HG03064 (cell line): ENCODE measurements at regions not wholly inside any gene's neighbourhood (a gene's known extent, or its start where the extent isn't known, plus 50 kb on each side); places are given as distances from the start of the nearest gene placed in this dataset.
"Not testable (repeated sequence)": the region's sequence is repeated elsewhere in the genome, so short reads cannot be mapped to it uniquely, and the experiment has no call there.

Experiments used
- ATAC-seq: cut with Tn5 transposase; IDR thresholded peaks from one replicate; pipeline ENCODE4 v1.9.1; 2021; ENCODE audit warnings: low read depth; ENCODE audit not compliant: unreplicated experiment

DNA sequence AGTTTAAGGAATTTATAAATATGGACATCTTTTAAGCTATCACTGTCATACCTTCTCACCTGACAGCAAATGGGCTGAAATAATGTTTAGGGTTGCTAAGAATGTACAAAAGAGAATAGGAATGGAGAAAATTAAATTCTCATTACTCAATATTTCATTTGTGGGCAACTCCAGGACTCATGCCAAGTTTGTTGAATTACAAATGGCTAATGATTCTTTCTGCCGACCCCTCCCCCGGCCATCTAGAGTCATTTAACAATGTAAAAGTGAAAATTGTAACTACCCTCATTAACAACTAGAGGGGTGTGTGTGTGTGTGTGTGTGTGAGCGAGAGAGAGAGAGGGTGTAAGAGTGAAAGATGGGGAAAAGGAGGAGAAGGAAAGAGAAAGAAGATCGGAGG is 708.5 kb upstream of the FAM98A start:
- ATAC-seq = no peak

DNA sequence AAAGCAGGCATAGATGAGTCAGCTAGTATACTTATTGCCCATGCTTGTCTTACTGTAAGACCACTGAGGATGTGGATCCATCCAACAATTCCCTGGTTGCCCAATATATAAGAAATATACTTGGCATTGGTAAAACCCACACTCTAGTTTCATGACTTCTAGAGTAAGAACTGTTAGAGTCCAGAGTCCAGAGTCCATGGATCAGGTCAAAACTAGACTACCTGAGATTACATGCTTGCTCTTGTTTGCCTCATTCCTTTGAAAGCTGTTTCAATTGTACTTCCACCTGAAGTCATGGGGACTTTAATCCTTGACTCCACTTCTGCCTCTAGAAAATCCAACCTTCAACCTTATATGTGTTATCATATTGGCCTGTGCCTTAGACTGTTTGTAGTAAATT is 707.6 kb upstream of the FAM98A start:
- ATAC-seq = no peak

DNA sequence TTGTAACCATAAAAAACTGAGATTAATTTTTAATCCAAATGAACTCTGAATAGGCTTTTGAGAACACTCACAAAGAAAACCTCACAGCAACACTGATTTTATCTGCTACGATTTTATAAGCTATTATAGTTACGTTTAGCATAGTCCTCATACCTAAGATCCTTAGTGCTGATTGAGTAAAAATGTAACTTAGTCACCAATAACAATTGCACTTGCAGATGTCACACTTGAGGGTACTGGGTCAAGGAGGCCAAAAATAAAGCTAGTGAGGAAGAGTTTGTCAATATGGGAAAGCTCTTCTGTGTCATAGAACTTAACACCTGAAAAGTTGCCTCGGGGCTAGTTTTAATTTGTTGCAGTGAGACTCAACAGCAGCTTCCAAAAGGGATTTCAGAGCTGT is 706.5 kb upstream of the FAM98A start:
- no peak for ATAC-seq

DNA sequence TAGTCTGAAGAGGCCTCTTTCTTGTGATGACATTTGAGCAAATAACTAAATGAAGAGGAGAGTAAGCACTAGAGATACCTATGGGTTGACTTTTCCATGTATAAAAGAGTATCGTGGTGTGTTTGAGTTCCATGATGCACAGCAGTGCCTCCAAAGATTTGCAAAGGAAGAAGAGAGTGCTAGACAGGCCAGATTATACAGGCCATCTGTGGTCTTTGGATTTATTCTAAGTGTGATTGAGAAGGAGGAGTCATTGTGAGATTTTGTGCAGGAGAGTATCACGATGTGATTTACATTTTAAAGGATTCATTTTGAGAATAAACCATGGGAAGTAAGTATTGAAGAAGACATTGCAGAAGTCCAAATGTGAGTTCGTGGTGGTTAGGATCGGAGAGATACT is 695.9 kb upstream of the FAM98A start:
- no peak for ATAC-seq

DNA sequence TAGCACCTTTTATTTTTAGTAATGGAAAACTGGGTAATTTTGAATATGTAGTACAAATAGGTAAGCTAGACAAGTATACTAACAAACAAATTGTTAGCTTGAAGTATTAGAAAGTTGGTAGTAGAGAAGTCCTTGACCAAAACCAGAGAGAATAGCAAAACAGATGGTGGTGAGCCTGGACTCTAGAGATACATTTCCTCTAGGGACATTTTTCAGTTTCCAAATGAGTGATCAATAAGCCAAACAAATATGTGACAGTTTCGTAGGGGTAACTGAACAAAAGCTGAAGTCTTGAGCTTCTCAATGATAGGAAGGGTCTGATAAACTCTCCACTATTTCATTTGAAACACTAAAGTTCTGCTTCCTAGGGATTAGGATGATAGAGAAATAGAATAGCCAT is 692.0 kb upstream of the FAM98A start:
- ATAC-seq = no peak

DNA sequence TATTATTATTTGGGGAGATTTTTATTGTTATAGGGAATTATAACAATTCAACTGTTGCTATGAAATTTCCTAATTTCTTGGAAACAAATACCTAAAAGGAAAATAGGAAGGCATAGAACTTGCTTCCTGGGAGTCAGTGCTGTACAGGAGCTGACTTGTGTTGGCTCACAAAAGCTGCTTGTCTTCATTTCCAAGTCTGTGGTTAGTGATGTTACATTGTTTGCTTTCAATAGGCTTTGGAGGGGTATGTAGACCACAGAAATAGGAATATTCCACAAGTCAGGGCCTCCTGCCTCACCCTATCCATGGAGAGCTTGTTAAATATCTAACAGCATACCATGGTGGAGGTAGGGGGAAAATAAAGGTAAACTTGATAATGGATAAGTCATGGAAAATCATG is 688.9 kb upstream of the FAM98A start:
- ATAC-seq = no peak

DNA sequence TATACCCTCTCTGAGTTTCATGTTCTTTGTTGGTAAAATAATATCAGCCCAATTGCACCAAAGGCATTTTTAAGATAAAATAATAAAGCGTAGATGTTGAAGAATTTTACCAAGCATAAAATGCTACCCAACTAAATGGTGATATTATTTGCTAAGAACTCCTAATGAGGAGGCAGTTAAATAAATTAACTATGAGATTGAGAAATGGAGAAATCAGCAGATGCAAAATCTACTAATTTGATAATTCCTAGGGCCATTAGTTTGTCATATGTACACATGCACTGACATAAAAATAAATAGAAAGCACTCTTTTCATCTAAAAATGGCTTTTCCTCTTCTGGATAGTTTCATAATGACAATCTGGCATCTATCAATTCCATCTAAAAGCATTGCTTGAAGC is 681.5 kb upstream of the FAM98A start:
- no peak for ATAC-seq

DNA sequence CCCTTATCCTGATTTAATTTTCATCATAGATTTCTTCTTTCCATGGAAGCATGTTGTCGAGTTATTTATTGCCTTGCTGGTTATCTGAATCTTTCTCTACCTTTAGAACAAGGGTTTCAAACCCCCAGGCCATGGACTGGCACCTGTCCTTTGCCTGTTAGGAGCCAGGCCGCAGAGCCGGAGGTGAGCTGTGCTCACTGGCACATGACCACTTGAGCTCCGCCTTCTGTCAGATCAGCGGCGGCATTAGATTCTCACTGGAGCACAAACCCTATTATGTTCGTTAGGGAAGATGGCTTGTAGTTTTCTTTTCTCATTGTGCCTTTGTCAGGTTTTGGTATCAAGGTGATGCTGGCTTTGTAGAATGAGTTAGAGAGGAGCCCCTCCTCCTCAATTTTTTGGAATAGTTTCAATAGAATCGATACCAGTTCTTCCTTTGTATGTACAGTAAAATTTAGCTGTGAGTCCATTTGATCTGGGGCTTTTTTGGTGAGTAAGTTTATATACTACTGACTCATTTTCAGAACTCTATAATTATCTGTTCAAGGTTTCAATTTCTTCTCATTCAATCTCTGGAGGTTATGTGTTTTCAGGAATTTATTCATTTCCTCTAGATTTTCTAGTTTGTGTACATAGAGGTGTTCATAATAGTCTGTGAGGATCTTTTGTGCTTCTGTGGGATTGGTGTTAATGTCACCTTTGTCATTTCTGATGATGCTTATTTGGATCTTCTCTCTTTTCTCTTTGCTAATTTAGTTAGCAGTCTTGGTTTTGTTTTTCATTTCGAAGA is 668.0 kb upstream of the FAM98A start:
- ATAC-seq = no peak

DNA sequence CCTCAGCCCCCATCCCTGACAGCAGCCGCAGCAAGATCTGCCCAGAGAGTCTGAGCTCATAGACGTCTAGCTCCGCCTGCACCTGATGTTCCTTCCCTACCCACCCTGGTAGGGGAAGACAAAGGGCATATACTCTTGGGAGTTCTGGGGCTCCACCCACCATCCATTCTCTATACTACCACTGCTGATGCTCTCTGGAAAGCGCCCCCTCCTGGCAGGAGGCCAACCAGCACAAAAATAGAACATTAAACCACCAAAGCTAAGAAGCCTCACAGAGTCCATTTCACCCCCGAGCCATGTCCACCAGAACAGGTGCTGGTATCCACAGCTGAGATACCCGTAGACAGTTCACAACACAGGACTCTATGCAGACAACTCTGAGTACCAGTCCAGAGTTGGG is 662.6 kb upstream of the FAM98A start:
- no peak for ATAC-seq

DNA sequence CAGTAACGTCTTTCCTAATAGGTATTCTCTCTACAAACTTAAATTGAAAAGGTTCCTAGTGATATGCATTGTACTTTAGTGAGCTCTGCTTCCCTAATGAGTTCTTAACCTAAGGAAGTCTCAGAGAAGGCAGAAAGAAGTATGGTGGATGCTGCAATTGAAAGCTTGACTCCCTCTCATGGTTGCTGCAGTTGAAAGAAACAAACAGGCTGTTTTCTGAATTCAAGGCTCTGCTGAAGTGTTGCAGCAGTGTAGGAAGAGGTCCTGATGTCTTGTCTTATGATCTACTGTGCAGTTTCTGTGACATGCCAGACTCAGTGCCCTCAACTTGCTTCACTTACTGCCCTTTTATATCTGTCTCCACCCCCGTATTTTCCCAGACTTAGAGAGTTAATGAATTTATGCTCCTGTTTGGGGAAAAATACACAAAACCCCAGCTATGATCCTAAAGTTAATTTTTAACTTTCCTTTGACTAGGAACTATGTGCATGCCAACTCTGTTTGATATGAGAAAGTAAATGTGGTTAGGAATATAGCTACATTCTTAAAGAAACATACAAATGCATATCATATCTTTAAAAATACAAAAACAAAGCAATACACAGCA is 655.3 kb upstream of the FAM98A start:
- ATAC-seq = no peak

DNA sequence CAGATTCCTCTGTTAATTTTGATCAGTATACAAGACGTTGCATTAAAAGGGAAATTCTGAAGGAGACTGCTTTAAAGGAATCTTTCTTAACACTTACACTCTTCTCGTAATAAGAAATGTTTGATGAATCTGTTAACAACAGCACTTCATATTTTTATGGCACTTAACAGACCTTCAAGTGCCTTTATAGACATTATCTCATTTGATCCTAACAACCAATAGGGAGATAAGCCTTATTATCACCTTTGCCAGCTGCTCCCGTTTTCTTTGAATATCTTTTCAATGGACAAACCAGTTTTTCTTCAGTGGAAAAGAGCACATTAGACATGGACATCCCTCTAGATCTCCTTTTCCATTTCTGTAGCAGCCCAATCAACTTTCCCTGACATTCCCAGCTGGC is 653.0 kb upstream of the FAM98A start:
- ATAC-seq = no peak

DNA sequence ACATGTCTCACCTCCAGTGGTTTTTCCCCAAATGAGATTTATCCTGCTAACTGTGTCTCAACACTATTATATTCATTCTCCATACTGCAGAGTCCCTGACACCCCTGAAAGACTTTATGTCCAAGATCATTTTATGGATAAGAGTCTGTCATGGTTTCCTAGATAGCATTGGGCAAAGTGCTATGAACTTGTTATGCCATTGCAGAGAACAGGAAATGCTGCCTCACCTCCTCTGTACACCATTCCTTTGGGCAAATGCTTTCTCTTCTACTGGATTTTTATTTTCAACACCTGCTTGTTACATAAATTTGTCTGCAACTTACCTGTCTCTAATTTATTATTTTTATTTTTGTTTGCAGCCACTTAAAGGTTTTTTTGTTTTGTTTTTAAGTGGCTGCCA is 652.5 kb upstream of the FAM98A start:
- ATAC-seq = no peak

DNA sequence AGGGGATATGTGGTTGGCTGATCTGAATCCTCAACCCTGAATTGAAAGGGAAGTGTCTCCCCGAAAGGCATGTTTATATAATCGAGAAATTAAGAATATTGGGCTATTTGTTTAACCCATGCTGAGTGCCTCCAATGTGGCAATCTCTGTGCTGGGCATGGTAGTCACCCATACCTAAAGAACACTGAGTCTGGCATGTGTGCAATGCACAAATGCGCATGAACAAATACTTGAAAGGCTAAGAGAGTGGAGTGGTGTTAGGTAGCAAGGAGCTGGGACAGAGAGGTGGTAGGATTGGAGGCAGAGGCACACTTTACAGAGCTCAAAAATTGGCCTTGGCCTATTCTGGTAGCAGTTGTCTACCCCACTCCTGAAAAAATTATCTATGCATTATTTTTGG is 645.1 kb upstream of the FAM98A start:
- no peak for ATAC-seq

DNA sequence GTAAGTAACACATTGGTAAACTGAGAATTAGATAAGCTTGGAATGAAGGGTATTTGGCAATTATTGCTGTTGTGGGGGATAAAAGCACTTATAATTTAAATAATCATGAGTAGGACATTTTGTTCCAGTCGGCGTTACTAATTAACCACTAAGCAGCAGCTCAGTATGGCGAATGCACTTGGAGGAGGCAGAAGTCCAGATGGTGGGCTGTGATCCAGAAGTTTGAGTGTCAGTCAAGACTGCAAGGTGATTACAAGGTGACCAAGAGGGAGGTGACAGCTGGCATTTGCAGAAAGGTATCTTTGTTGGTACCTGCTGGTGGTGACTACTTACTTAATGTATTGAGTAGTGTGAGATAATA is 643.6 kb upstream of the FAM98A start:
- ATAC-seq = no peak

DNA sequence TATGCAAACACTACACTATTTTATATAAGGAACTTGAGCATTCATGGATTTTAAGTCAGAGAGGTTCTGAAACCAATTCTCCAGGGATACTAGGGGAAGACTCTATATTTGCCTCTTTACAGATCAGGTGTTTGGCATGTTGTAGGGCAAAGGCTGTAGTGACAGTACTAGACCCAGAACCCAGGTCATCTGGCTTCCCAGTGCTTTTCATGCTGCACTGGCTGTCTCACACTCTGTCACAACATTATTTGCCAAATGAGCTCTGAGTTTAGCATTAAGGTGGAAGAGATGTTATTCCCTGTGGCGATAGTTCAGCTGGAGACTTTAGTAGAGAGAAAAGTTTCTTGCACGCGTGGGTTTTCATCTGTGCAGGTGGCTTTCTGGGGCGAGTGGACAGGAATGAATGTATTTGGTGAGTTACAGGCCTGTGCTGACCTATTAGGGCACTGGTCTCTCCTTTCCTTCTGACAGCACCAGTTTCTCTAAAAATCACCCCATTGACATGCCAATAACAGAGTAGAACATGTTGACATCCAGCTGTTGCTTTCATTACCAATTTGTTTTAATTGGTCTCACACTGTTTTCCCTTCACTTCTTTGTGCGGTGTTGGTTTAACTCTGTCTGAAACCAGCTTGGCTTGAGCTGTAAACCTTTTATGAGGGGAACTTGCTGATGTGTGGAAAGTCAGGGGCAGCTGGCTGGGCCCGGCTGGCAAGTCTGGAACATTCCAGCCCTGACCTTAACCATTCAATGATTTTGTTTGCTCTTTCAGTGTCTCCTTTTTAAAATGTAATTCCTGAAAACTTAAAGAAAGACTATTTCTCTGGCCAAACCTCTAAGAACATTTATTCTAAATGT is 643.0 kb upstream of the FAM98A start:
- ATAC-seq = no peak

DNA sequence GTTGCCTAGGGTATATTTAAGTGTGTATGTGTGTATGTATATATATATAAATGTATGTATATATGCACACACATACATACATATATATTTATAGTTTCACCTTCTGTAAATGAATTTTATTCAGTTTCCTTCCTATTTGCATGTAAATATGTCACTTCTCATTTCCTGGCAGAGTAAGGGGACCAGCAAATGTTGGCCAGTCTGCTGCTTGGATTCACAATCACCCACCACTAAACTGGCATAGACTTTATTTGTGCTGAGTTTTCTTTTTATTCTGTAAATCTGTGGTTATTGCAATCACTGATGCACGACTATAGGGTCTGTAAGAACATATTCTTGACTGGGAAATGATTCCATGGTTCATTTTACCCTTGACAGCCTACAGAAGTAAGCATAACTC is 640.4 kb upstream of the FAM98A start:
- no peak for ATAC-seq

DNA sequence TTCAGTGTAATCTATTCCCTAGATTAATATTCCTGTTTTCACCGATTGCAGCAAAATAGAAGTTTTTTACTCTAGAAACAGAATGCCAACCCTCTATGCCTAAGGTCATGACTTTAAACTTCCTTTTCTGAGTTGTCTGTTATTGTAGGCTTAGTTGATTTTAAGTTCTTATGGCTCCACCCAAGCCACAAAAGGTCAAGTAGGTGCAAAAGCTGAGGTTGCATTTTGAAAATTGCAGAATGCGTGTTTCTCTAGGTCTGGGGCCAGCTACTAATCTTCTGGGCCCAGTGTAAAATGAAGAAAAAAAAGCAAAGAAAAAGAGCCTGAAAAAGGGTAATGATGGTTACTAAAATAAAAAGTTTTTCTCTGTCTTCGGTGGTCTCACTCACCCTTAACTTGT is 635.7 kb upstream of the FAM98A start:
- ATAC-seq = no peak

DNA sequence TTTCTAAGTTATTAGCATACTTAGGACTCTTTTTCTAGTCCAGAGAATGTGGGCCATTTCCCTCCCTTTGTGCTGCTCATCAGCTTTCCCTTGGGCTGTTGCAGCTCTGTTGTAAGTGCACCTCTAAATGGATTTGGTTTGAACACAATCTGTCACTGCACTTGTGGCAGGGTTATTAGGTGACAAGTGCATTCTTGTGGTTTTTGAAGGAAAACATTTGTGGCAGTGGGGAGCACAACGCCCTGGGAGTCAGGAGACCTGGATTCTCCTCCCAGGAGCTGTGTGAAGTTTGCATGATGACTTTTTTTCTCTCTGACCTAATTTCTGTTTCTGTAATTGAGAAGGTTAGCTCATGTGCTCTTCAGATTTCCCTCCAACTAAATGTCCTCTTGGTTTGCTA is 630.9 kb upstream of the FAM98A start:
- ATAC-seq = no peak

DNA sequence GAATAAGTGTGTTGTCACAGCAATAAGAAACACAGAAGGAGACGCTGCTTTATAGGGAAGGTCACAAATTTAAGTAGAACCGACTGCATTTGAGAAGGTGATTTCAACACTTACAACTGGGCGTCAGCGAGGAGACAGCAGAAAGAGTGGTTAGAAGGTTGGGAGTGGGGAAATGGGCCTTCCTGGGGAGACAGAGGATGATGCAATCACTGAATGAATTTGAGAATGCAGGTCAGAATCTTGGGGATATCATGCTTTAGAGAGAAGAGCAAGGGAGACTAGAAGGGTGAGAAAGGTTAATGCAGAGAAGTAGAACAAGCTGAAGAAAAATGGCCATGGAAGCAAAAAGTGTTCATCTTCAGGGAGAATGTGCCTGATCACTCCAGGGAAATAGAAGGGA is 616.1 kb upstream of the FAM98A start:
- no peak for ATAC-seq

DNA sequence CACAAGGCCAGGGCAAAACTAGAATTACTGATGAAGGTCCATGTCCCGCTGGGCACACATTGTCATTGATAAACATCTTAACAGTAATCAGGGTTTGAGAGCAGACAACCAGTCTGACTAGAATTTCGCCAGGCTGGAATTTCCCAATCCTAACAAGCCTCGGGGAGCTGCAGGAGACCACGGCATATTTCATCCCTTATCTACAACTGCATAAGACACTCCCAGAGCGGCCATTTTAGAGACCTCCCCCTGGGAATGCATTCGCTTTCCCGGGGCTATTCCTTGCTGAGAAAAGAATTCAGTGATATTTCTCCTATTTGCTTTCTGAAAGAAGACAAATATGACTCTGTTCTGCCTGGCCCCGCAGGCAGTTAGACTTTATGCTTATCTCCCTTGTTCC is 611.3 kb upstream of the FAM98A start:
- not testable (repeated sequence) for ATAC-seq

DNA sequence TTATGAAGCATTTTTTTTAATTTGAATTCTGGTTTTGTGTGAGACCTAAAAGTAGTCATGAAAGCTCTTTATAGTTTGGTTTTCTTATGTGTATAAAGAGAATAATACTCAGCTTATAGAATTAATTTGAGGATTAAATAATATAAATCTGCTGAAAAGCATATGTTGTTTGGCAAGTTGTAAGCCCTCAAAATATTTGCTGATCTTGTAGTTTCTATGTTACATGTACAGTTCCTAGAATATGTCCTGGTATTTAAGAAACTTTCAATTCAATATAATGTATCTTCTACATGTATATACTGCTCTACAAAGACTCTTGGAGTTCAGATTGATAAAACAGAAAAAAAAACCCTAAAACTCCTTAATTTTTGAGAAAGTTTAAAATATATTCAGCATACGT is 605.5 kb upstream of the FAM98A start:
- ATAC-seq = no peak

DNA sequence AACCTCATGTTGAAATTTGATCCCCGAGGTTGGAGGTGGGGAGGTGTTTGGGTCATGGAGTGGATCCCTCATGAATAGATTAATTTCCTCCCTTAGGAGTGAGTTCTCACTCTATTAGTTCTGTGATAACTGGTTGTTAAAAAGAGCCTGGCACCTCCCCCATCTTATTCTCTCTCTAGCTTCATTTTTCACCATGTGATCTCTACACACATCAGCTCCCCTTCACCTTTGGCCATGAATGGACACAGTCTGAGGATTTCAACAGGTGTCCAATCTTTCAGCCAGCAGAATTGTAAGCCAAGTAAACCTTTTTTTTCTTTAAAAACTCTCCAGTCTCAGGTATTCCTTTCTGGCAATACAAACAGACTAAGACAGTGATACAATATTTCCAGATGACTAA is 602.0 kb upstream of the FAM98A start:
- ATAC-seq = no peak
